ENCODE measurements at regions not wholly inside any gene's neighbourhood (a gene's known extent, or its start where the extent isn't known, plus 50 kb on each side); places are given as distances from the start of the nearest gene placed in this dataset.

GRCh38 chr5:173524136-173524535 is 92.3 kb downstream of the BOD1 start:
- H3K27ac Mint-ChIP-seq, result no peak overlapping the region
- peaks cover 15% of the 10 kb centered on the region for H3K9me3 Mint-ChIP-seq
- TF ChIP-seq, protein P1, sequence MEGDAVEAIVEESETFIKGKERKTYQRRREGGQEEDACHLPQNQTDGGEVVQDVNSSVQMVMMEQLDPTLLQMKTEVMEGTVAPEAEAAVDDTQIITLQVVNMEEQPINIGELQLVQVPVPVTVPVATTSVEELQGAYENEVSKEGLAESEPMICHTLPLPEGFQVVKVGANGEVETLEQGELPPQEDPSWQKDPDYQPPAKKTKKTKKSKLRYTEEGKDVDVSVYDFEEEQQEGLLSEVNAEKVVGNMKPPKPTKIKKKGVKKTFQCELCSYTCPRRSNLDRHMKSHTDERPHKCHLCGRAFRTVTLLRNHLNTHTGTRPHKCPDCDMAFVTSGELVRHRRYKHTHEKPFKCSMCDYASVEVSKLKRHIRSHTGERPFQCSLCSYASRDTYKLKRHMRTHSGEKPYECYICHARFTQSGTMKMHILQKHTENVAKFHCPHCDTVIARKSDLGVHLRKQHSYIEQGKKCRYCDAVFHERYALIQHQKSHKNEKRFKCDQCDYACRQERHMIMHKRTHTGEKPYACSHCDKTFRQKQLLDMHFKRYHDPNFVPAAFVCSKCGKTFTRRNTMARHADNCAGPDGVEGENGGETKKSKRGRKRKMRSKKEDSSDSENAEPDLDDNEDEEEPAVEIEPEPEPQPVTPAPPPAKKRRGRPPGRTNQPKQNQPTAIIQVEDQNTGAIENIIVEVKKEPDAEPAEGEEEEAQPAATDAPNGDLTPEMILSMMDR (IDR thresholded peaks at IDR 0.05), result no peak
- H3K36me3 Mint-ChIP-seq (ENCODE audit: low read depth), result no peaks in the 10 kb centered on the region
- H3K4me1 Mint-ChIP-seq (ENCODE audit: low read depth), result no peaks in the 10 kb centered on the region
- H3K4me3 Mint-ChIP-seq, result no peak overlapping the region
- no peak for DNase-seq
- H3K27me3 Mint-ChIP-seq (ENCODE audit: insufficient read depth), result peaks cover 14% of the 10 kb centered on the region

- H3K36me3 Mint-ChIP-seq (ENCODE audit: low read depth), result no peaks in the 10 kb centered on the region
- peaks cover 14% of the 10 kb centered on the region for H3K27me3 Mint-ChIP-seq (ENCODE audit: insufficient read depth)
- no peak overlapping the region for H3K4me3 Mint-ChIP-seq
Measured at GRCh38 chr5:173523388-173523787, 93.1 kb downstream of the BOD1 start.

GRCh38 chr5:173522518-173522917 is 93.9 kb downstream of the BOD1 start:
- no peaks in the 10 kb centered on the region for H3K36me3 Mint-ChIP-seq (ENCODE audit: low read depth)
- no peak overlapping the region for H3K27ac Mint-ChIP-seq
- peaks cover 11% of the 10 kb centered on the region for H3K27me3 Mint-ChIP-seq (ENCODE audit: insufficient read depth)
- TF ChIP-seq, protein P1 (IDR thresholded peaks at IDR 0.05), result no peak
- H3K4me3 Mint-ChIP-seq, result no peak overlapping the region
- no peaks in the 10 kb centered on the region for H3K4me1 Mint-ChIP-seq (ENCODE audit: low read depth)
- DNase-seq, result no peak
- H3K9me3 Mint-ChIP-seq, result peaks cover 18% of the 10 kb centered on the region

More at GRCh38 chr5:173523388-173523787, 93.1 kb downstream of the BOD1 start:
- Mint-ChIP-seq H3K4me1 (ENCODE audit: low read depth) (no peaks in the 10 kb centered on the region), H3K9me3 (peaks cover 15% of the 10 kb centered on the region), H3K27ac (no peak overlapping the region)
- TF ChIP-seq, protein P1 (IDR thresholded peaks at IDR 0.05), result no peak
- no peak for DNase-seq

DNA sequence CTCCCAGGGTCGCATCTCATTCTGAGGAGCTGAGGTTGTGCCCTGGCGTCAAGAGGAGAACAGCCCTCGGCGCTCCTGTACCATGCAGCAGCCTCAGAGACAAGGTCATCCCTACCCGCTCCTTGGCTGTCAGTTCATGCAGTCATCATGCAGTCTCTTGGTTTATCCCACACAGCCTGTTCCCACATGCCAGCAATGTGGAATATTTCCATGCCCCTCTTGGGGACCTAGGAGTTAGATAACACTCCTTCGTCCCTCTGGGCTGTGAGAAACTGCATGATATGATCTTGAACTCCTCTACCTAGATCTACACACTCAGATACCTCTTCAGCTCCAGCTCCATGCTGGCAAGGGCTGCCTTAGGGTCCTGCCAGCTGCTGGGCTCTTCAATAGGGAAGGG is 97.6 kb downstream of the BOD1 start:
- Mint-ChIP-seq H3K4me1 (ENCODE audit: low read depth) (peaks cover 22% of the 10 kb centered on the region), H3K27ac (no peak overlapping the region), H3K4me3 (no peak overlapping the region), H3K27me3 (ENCODE audit: insufficient read depth) (peaks cover 11% of the 10 kb centered on the region), H3K36me3 (ENCODE audit: low read depth) (no peaks in the 10 kb centered on the region), H3K9me3 (peaks cover 18% of the 10 kb centered on the region)
- no peak for DNase-seq
- TF ChIP-seq, protein P1 (IDR thresholded peaks at IDR 0.05), result no peak

DNA sequence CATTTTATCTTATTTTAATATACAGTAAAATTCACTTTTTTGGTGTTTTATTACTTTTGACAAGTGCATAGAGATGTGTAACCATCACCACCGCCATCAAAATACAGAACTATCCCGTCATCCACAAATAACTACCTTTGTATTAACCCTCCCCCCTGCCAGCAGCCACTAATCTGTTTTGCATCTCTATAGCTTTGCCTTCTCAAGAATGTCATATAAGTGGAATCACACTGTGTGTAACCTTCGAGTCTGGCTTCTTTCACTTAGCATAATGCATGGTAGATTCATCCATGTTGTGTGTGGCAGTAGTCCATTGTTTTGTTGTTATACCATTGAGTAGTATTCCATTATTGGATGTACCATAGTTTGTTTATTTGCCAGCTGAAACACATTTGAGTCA is 98.8 kb downstream of the BOD1 start:
- H3K9me3 Mint-ChIP-seq, result peaks cover 18% of the 10 kb centered on the region
- TF ChIP-seq, protein P1 (IDR thresholded peaks at IDR 0.05), result no peak
- H3K4me3 Mint-ChIP-seq, result no peak overlapping the region
- peaks cover 7% of the 10 kb centered on the region for H3K27me3 Mint-ChIP-seq (ENCODE audit: insufficient read depth)
- no peaks in the 10 kb centered on the region for H3K36me3 Mint-ChIP-seq (ENCODE audit: low read depth)
- DNase-seq, result no peak
- H3K27ac Mint-ChIP-seq, result no peak overlapping the region
- peaks cover 34% of the 10 kb centered on the region for H3K4me1 Mint-ChIP-seq (ENCODE audit: low read depth)

DNA sequence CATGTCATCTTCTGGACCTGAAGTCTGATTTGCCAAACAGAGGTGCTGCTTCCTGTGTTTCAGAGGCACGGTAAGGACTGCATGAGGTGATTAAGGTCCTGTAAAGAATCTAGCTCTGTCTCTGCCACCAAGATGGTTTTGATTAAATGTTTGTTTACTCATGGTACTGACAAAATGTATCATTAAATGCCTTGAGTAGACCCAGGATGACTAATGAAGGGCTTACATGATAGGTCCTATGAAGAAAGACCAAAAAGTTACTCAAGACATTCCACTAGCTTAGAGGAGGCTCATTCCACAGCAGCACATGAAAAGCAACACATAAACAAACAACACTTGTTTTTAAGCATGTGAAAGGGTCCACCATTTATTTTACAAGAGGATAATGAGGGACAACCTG is 100.9 kb downstream of the BOD1 start:
- peaks cover 38% of the 10 kb centered on the region for H3K4me1 Mint-ChIP-seq (ENCODE audit: low read depth)
- H3K27ac Mint-ChIP-seq, result peak overlapping the region; percentile 23; the same call in 1 of the 2 replicates

More for the DNA sequence above, 100.9 kb downstream of the BOD1 start:
- Mint-ChIP-seq H3K36me3 (ENCODE audit: low read depth) (peaks cover 4% of the 10 kb centered on the region; the same call in 1 of the 2 replicates), H3K4me3 (no peak overlapping the region), H3K27me3 (ENCODE audit: insufficient read depth) (peaks cover 4% of the 10 kb centered on the region), H3K9me3 (peaks cover 4% of the 10 kb centered on the region)
- DNase-seq, result peak; percentile 90
- TF ChIP-seq, protein P1 (IDR thresholded peaks at IDR 0.05), result no peak

Measured in HFFc6 (cell line).